HEK293 (cell line): ENCODE measurements at regions not wholly inside any gene's neighbourhood (a gene's known extent, or its start where the extent isn't known, plus 50 kb on each side); places are given as distances from the start of the nearest gene placed in this dataset.

Source experiments
- CTCF ChIP-seq: fragments of 450-650 bp; formaldehyde crosslinking; IDR thresholded peaks from 2 replicates; pipeline ENCODE4 v1.5.1; 2016; ENCODE audit warnings: missing biosample characterization, missing genetic modification characterization
- ELK4 ChIP-seq: IDR thresholded peaks from 2 replicates; pipeline ENCODE4 v1.6.1; 2011; ENCODE audit warnings: mild to moderate bottlenecking, low read depth, low read length, borderline replicate concordance
- GLIS1 ChIP-seq: fragments of 450-650 bp; formaldehyde crosslinking; IDR thresholded peaks from 2 replicates; pipeline ENCODE4 v1.5.1; 2016; ENCODE audit warnings: missing biosample characterization, missing genetic modification characterization
- KLF7 ChIP-seq: fragments of 450-650 bp; formaldehyde crosslinking; IDR thresholded peaks from 2 replicates; pipeline ENCODE4 v1.5.1; 2016; ENCODE audit warnings: missing biosample characterization, missing genetic modification characterization, borderline replicate concordance
- ZBTB21 ChIP-seq: fragments of 450-650 bp; formaldehyde crosslinking; IDR thresholded peaks from 2 replicates; pipeline ENCODE4 v1.5.1; 2017; ENCODE audit warnings: missing biosample characterization, missing genetic modification characterization
- ZBTB7A ChIP-seq: fragments of 450-650 bp; formaldehyde crosslinking; IDR thresholded peaks from 2 replicates; pipeline ENCODE4 v1.5.1; 2016; ENCODE audit warnings: low read depth, missing biosample characterization, missing genetic modification characterization
- ZNF335 ChIP-seq: fragments of 450-650 bp; formaldehyde crosslinking; conservative IDR thresholded peaks from 2 replicates; pipeline ENCODE4 v1.5.1; 2016; ENCODE audit warnings: missing biosample characterization, missing genetic modification characterization
- ZNF404 ChIP-seq: fragments of 450-650 bp; formaldehyde crosslinking; IDR thresholded peaks from 2 replicates; pipeline ENCODE4 v1.5.1; 2017; ENCODE audit warnings: missing biosample characterization, missing genetic modification characterization
- ZNF501 ChIP-seq: fragments of 450-650 bp; formaldehyde crosslinking; IDR thresholded peaks from 2 replicates; pipeline ENCODE4 v1.5.1; 2016; ENCODE audit warnings: missing biosample characterization, missing genetic modification characterization
- ZNF707 ChIP-seq: fragments of 450-650 bp; formaldehyde crosslinking; IDR thresholded peaks from 2 replicates; pipeline ENCODE4 v1.5.1; 2016; ENCODE audit warnings: missing biosample characterization, missing genetic modification characterization
- ZNF785 ChIP-seq: fragments of 450-650 bp; formaldehyde crosslinking; IDR thresholded peaks from 2 replicates; pipeline ENCODE4 v1.5.1; 2016; ENCODE audit warnings: missing biosample characterization, missing genetic modification characterization
- ZSCAN16 ChIP-seq: fragments of 450-650 bp; formaldehyde crosslinking; IDR thresholded peaks from 2 replicates; pipeline ENCODE4 v1.5.1; 2016; ENCODE audit warnings: missing biosample characterization, missing genetic modification characterization
- TF ChIP-seq, protein P1 (sequence below): fragments of 450-650 bp; formaldehyde crosslinking; IDR thresholded peaks from 2 replicates; pipeline ENCODE4 v1.5.1; 2016; ENCODE audit warnings: missing biosample characterization, missing genetic modification characterization
- TF ChIP-seq, protein P2 (sequence below): fragments of 450-650 bp; formaldehyde crosslinking; IDR thresholded peaks from 2 replicates; pipeline ENCODE4 v1.5.1; 2016; ENCODE audit warnings: missing biosample characterization, missing genetic modification characterization

GRCh38 chr2:234273887-234274584, 222.8 kb downstream of the ARL4C start:
- TF ChIP-seq, protein P1, sequence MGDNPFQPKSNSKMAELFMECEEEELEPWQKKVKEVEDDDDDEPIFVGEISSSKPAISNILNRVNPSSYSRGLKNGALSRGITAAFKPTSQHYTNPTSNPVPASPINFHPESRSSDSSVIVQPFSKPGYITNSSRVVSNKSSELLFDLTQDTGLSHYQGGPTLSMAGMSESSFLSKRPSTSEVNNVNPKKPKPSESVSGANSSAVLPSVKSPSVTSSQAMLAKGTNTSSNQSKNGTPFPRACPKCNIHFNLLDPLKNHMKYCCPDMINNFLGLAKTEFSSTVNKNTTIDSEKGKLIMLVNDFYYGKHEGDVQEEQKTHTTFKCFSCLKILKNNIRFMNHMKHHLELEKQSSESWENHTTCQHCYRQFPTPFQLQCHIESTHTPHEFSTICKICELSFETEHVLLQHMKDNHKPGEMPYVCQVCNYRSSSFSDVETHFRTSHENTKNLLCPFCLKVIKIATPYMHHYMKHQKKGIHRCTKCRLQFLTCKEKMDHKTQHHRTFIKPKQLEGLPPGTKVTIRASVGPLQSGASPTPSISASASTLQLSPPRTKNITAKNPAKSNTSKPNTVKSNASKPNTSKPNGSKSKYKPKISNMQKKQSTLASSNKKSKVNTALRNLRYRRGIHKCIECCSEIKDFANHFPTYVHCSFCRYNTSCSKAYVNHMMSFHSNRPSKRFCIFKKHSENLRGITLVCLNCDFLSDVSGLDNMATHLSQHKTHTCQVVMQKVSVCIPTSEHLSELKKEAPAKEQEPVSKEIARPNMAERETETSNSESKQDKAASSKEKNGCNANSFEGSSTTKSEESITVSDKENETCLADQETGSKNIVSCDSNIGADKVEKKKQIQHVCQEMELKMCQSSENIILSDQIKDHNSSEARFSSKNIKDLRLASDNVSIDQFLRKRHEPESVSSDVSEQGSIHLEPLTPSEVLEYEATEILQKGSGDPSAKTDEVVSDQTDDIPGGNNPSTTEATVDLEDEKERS (tag by site-specific recombination): no peak
- TF ChIP-seq ZNF404 (no peak), ZNF501 (no peak), ELK4 (no peak), CTCF (tag by site-specific recombination) (no peak), ZNF785 (no peak), ZBTB7A (tag by site-specific recombination) (no peak), KLF7 (tag by site-specific recombination) (no peak), ZSCAN16 (no peak), ZNF335 (tag by site-specific recombination) (no peak), ZNF707 (tag by site-specific recombination) (no peak), GLIS1 (no peak), ZBTB21 (tag by site-specific recombination) (no peak)
- TF ChIP-seq, protein P2, sequence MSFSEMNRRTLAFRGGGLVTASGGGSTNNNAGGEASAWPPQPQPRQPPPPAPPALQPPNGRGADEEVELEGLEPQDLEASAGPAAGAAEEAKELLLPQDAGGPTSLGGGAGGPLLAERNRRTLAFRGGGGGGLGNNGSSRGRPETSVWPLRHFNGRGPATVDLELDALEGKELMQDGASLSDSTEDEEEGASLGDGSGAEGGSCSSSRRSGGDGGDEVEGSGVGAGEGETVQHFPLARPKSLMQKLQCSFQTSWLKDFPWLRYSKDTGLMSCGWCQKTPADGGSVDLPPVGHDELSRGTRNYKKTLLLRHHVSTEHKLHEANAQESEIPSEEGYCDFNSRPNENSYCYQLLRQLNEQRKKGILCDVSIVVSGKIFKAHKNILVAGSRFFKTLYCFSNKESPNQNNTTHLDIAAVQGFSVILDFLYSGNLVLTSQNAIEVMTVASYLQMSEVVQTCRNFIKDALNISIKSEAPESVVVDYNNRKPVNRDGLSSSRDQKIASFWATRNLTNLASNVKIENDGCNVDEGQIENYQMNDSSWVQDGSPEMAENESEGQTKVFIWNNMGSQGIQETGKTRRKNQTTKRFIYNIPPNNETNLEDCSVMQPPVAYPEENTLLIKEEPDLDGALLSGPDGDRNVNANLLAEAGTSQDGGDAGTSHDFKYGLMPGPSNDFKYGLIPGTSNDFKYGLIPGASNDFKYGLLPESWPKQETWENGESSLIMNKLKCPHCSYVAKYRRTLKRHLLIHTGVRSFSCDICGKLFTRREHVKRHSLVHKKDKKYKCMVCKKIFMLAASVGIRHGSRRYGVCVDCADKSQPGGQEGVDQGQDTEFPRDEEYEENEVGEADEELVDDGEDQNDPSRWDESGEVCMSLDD (tag by site-specific recombination): no peak
